ENCODE measurements at regions not wholly inside any gene's neighbourhood (a gene's known extent, or its start where the extent isn't known, plus 50 kb on each side); places are given as distances from the start of the nearest gene placed in this dataset.

DNA sequence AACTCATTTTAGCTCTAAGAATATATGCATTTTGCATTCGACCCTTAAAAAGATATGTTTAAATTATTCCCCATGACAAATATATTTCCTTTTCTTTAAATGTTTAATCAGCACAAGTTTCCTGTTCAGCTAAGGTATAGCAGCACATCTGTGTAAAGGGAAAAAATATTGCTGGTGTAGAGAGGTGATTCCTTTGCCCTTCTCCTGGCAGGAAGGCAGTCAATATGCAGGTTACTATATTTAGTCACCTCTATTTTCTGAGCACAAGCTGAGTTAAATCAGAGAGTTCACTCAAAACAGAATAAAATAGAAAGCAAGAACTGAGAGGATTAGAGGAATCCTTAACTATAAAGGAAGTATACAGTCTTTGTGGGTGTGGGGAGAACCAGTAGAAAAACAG is 274.4 kb upstream of the PCSK5 start:
- no peak overlapping the region for H3K27ac ChIP-seq (ENCODE audit: low read length)
- no peak overlapping the region for H3K4me3 ChIP-seq (ENCODE audit: low read length)
- TF ChIP-seq MXI1 (conservative IDR thresholded peaks at IDR 0.05; ENCODE audit: poor library complexity, severe bottlenecking) (no peak), EZH2 (IDR thresholded peaks at IDR 0.05; ENCODE audit: borderline replicate concordance, insufficient read depth, low read length, poor library complexity, severe bottlenecking) (no peak), SMC3 (conservative IDR thresholded peaks at IDR 0.05; ENCODE audit: poor library complexity) (no peak), TAF1 (IDR thresholded peaks at IDR 0.05; ENCODE audit: low read depth) (no peak)
- H3K36me3 ChIP-seq (ENCODE audit: insufficient read depth, low read length) = no peaks in the 10 kb centered on the region
- H3F3A ChIP-seq (ENCODE audit: insufficient read depth, low read length, poor library complexity, severe bottlenecking) = no peaks in the 10 kb centered on the region
- H3K9me3 ChIP-seq (ENCODE audit: low read length) = no peaks in the 10 kb centered on the region
- no peak overlapping the region for H3K4me2 ChIP-seq (ENCODE audit: low read length)
- H3K27me3 ChIP-seq (ENCODE audit: insufficient read depth, low read depth, low read length) = no peaks in the 10 kb centered on the region
- no peak overlapping the region for H2AFZ ChIP-seq (ENCODE audit: low read depth, low read length)
- no peaks in the 10 kb centered on the region for H3K9me2 ChIP-seq (ENCODE audit: insufficient read depth, low read length)
- H3K9ac ChIP-seq (ENCODE audit: low read length) = no peak overlapping the region
- H3K79me2 ChIP-seq (replicated peaks; ENCODE audit: insufficient read depth, low read length) = no peaks in the 10 kb centered on the region
- no peaks in the 10 kb centered on the region for H4K20me1 ChIP-seq (ENCODE audit: insufficient read depth)

- Histone ChIP-seq H3K79me2 (replicated peaks; ENCODE audit: insufficient read depth, low read length) (no peaks in the 10 kb centered on the region), H3K27ac (ENCODE audit: low read length) (no peak overlapping the region), H3K9ac (ENCODE audit: low read length) (no peak overlapping the region), H3K9me2 (ENCODE audit: insufficient read depth, low read length) (no peaks in the 10 kb centered on the region), H3K36me3 (ENCODE audit: insufficient read depth, low read length) (no peaks in the 10 kb centered on the region), H3K9me3 (ENCODE audit: low read length) (no peaks in the 10 kb centered on the region), H3K27me3 (ENCODE audit: insufficient read depth, low read depth, low read length) (no peaks in the 10 kb centered on the region), H3K4me2 (ENCODE audit: low read length) (no peak overlapping the region), H2AFZ (ENCODE audit: low read depth, low read length) (no peak overlapping the region), H3K4me3 (ENCODE audit: low read length) (no peak overlapping the region), H4K20me1 (ENCODE audit: insufficient read depth) (no peaks in the 10 kb centered on the region), H3F3A (ENCODE audit: insufficient read depth, low read length, poor library complexity, severe bottlenecking) (no peaks in the 10 kb centered on the region)
- TF ChIP-seq, protein P1, sequence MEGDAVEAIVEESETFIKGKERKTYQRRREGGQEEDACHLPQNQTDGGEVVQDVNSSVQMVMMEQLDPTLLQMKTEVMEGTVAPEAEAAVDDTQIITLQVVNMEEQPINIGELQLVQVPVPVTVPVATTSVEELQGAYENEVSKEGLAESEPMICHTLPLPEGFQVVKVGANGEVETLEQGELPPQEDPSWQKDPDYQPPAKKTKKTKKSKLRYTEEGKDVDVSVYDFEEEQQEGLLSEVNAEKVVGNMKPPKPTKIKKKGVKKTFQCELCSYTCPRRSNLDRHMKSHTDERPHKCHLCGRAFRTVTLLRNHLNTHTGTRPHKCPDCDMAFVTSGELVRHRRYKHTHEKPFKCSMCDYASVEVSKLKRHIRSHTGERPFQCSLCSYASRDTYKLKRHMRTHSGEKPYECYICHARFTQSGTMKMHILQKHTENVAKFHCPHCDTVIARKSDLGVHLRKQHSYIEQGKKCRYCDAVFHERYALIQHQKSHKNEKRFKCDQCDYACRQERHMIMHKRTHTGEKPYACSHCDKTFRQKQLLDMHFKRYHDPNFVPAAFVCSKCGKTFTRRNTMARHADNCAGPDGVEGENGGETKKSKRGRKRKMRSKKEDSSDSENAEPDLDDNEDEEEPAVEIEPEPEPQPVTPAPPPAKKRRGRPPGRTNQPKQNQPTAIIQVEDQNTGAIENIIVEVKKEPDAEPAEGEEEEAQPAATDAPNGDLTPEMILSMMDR (IDR thresholded peaks at IDR 0.05; ENCODE audit: poor library complexity, severe bottlenecking) = no peak
- TF ChIP-seq REST (IDR thresholded peaks at IDR 0.05; ENCODE audit: borderline replicate concordance) (no peak), EP300 (conservative IDR thresholded peaks at IDR 0.05; ENCODE audit: poor library complexity, severe bottlenecking) (no peak), RAD21 (conservative IDR thresholded peaks at IDR 0.05) (no peak), SMC3 (conservative IDR thresholded peaks at IDR 0.05; ENCODE audit: poor library complexity) (no peak), MXI1 (conservative IDR thresholded peaks at IDR 0.05; ENCODE audit: poor library complexity, severe bottlenecking) (no peak), EZH2 (IDR thresholded peaks at IDR 0.05; ENCODE audit: borderline replicate concordance, insufficient read depth, low read length, poor library complexity, severe bottlenecking) (no peak), POLR2AphosphoS5 (IDR thresholded peaks at IDR 0.05) (no peak), TAF1 (IDR thresholded peaks at IDR 0.05; ENCODE audit: low read depth) (no peak)
These were observed 273.5 kb upstream of the PCSK5 start for GRCh38 chr9:75616841-75617566.
